A549 (cell line): ENCODE measurements at regions not wholly inside any gene's neighbourhood (a gene's known extent, or its start where the extent isn't known, plus 50 kb on each side); places are given as distances from the start of the nearest gene placed in this dataset.

Experiments
- ATAC-seq, 2 experiments: fragments of 200-7000 bp in 1 of 2; fragments of >200 bp in 1 of 2; cut with Nextera tagmentation in 1 of 2; cut with Tn5 transposase in 1 of 2; 3 replicates each; pipeline versions ENCODE4 v1.8.0 to v1.9.1; 2018 to 2020; ENCODE audit warnings: mild to moderate bottlenecking in 1 of 2, moderate library complexity in 1 of 2
- CTCF ChIA-PET: fragments of 300-600 bp; sonication (Branson Sonifier 250); formaldehyde crosslinking; extraction: SDS; loops from one replicate; lab custom pipeline; 2021; ENCODE audit warnings: antibody characterized with exemption, inconsistent platforms; lab: Yijun Ruan, JAX
- POLR2A ChIA-PET: fragments of 350-600 bp; formaldehyde crosslinking; extraction: SDS; loops from one replicate; lab custom pipeline; 2021; ENCODE audit warnings: antibody characterized with exemption, inconsistent platforms; lab: Yijun Ruan, JAX
- DNase-seq, 2 experiments: peaks; one replicate each; pipeline versions ENCODE4 v3.0.0 to v3.0.0-alpha.2; 2011 to 2016; ENCODE audit warnings: low read depth in 1 of 2, low spot score in 1 of 2
- FAIRE-seq: peaks from 2 replicates; lab custom pipeline; 2011; peaks lifted over from hg19 to GRCh38; lab: Jason Lieb, UNC
- H3K27ac ChIP-seq, 2 experiments: fragments of >200 bp; sonication (Bioruptor Twin); formaldehyde crosslinking; 3 replicates each; pipeline ENCODE4 v1.5.1; 2016 to 2017
- H3K4me1 ChIP-seq: fragments of >200 bp; sonication (Bioruptor Twin); formaldehyde crosslinking; 3 replicates; pipeline ENCODE4 v1.6.1; 2016
- H3K4me2 ChIP-seq: fragments of >200 bp; sonication (Bioruptor Twin); formaldehyde crosslinking; 3 replicates; pipeline ENCODE4 v1.6.1; 2016
- H3K4me3 ChIP-seq: fragments of >200 bp; sonication (Bioruptor Twin); formaldehyde crosslinking; 3 replicates; pipeline ENCODE4 v1.5.1; 2016
- H3K9me3 ChIP-seq: fragments of >200 bp; sonication (Bioruptor Twin); formaldehyde crosslinking; 3 replicates; pipeline ENCODE4 v1.6.1; 2016
- CBX2 ChIP-seq: fragments of 200-600 bp; sonication (generic); IDR thresholded peaks from 2 replicates; pipeline ENCODE4 v1.6.1; 2016; ENCODE audit warnings: low read depth, mild to moderate bottlenecking, borderline replicate concordance
- CHD4 ChIP-seq: fragments of 200-600 bp; sonication (generic); IDR thresholded peaks from 2 replicates; pipeline ENCODE4 v1.6.1; 2016; ENCODE audit warnings: antibody characterized with exemption, mild to moderate bottlenecking, borderline replicate concordance
- EHF ChIP-seq: fragments of 250-450 bp; sonication (Bioruptor Pico); IDR thresholded peaks from 2 replicates; pipeline ENCODE4 v1.5.0; 2020; ENCODE audit warnings: mild to moderate bottlenecking
- GATA3 ChIP-seq: IDR thresholded peaks from 2 replicates; pipeline ENCODE4 v1.6.1; 2012; ENCODE audit warnings: borderline replicate concordance
- HMGXB4 ChIP-seq: fragments of 250-450 bp; sonication (Bioruptor Pico); IDR thresholded peaks from 2 replicates; pipeline ENCODE4 v1.5.0; 2021; ENCODE audit warnings: mild to moderate bottlenecking, moderate library complexity, borderline replicate concordance
- HOXB13 ChIP-seq: fragments of 250-450 bp; sonication (Bioruptor Pico); IDR thresholded peaks from 2 replicates; pipeline ENCODE4 v1.5.0; 2020; ENCODE audit warnings: low read depth, mild to moderate bottlenecking, moderate library complexity
- MAFK ChIP-seq: fragments of 450-650 bp; IDR thresholded peaks from 2 replicates; pipeline ENCODE4 v1.6.1; 2014; ENCODE audit not compliant: partially characterized antibody
- MAX ChIP-seq: IDR thresholded peaks from 2 replicates; pipeline ENCODE4 v1.6.1; 2012
- NR3C1 ChIP-seq: fragments of >200 bp; sonication (Bioruptor Twin); formaldehyde crosslinking; IDR thresholded peaks from 3 replicates; pipeline ENCODE4 v1.6.1; 2017
- PHF8 ChIP-seq: fragments of 200-600 bp; sonication (generic); IDR thresholded peaks from 2 replicates; pipeline ENCODE4 v1.6.1; 2016; ENCODE audit warnings: low read depth, mild to moderate bottlenecking, antibody characterized with exemption, moderate library complexity, borderline replicate concordance
- RARB ChIP-seq: fragments of 250-450 bp; sonication (Bioruptor Pico); IDR thresholded peaks from 2 replicates; pipeline ENCODE4 v1.8.0; 2021; ENCODE audit warnings: mild to moderate bottlenecking, moderate library complexity
- REST ChIP-seq: fragments of 200-600 bp; sonication (generic); IDR thresholded peaks from 2 replicates; pipeline ENCODE4 v1.6.1; 2016; ENCODE audit warnings: antibody characterized with exemption, mild to moderate bottlenecking, moderate library complexity
- RFX5 ChIP-seq: fragments of 450-650 bp; IDR thresholded peaks from 2 replicates; pipeline ENCODE4 v1.7.1; 2014; ENCODE audit warnings: antibody characterized with exemption, mild to moderate bottlenecking, moderate library complexity
- USF2 ChIP-seq: fragments of 450-650 bp; IDR thresholded peaks from 2 replicates; pipeline ENCODE4 v1.6.1; 2014; ENCODE audit warnings: antibody characterized with exemption
- WGBS: methylation state at CpG from one replicate; pipeline ENCODE4 v1.1.6; 2017; ENCODE audit errors: missing lambda C conversion rate; 5-methylcytosine and 5-hydroxymethylcytosine counted together
- TF ChIP-seq, protein P1 (sequence below): fragments of >200 bp; sonication (Bioruptor Twin); formaldehyde crosslinking; IDR thresholded peaks from 3 replicates; pipeline ENCODE4 v1.6.1; 2016
- TF ChIP-seq, protein P2 (sequence below): fragments of 150-350 bp; IDR thresholded peaks from 2 replicates; pipeline ENCODE4 v1.6.1; 2014; ENCODE audit warnings: low read depth, mild to moderate bottlenecking, low read length

DNA sequence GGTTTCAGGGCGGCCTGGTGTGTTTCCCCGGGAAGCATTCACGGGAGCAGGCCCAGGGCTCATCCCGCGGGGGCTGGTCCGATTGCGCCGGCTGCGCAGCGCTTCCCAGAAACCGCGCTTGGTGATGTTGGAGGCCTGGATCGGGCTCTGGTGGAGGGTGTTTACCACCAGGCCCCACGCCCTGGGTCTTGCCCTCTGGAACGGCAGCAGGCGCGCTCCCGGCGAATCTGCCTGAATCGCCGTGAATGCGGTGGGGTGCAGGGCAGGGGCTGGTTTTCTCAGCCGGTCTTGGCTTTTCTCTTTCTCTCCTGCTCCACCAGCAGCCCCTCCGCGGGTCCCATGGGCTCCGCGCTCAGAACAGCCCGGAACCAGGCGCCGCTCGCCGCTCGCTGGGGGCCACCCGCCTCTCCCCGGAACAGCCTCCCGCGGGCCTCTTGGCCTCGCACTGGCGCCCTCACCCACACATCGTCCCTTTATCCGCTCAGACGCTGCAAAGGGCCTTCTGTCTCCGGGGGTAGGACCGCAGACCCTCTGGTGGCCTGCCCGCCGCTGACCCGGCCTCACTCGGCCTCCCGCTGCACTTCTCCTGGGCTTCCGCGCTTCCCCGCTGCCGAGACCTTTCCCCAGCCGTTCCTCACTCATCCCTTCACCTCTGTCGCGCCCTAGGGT is 69.4 kb upstream of the GJB6 start:
- Histone ChIP-seq H3K4me3 (no peak overlapping the region), H3K9me3 (no peaks in the 10 kb centered on the region), H3K27ac (no peak overlapping the region), H3K4me1 (no peaks in the 10 kb centered on the region), H3K4me2 (no peak overlapping the region)
- FAIRE-seq (no peak), ATAC-seq (no peak), DNase-seq (no peak)
- ChIA-PET CTCF (no interaction called here), POLR2A (interaction anchor here (0.6 kb wide), 1 partner anchor 189 kb away, joined by 4 read pairs; no protein-coding TSS in a partner anchor)
- 79% methylated on average over 42 of the region's 56 CpGs for WGBS
- TF ChIP-seq, protein P1, sequence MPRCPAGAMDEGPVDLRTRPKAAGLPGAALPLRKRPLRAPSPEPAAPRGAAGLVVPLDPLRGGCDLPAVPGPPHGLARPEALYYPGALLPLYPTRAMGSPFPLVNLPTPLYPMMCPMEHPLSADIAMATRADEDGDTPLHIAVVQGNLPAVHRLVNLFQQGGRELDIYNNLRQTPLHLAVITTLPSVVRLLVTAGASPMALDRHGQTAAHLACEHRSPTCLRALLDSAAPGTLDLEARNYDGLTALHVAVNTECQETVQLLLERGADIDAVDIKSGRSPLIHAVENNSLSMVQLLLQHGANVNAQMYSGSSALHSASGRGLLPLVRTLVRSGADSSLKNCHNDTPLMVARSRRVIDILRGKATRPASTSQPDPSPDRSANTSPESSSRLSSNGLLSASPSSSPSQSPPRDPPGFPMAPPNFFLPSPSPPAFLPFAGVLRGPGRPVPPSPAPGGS = no peak
- TF ChIP-seq EHF (CRISPR knock-in tag) = no peak
- TF ChIP-seq REST = no peak
- TF ChIP-seq, protein P2, sequence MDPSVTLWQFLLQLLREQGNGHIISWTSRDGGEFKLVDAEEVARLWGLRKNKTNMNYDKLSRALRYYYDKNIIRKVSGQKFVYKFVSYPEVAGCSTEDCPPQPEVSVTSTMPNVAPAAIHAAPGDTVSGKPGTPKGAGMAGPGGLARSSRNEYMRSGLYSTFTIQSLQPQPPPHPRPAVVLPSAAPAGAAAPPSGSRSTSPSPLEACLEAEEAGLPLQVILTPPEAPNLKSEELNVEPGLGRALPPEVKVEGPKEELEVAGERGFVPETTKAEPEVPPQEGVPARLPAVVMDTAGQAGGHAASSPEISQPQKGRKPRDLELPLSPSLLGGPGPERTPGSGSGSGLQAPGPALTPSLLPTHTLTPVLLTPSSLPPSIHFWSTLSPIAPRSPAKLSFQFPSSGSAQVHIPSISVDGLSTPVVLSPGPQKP = no peak
- TF ChIP-seq RARB (CRISPR knock-in tag) = no peak

GRCh38 chr13:20301015-20301402 is 68.9 kb upstream of the GJB6 start:
- H3K27ac ChIP-seq = no peak overlapping the region
- H3K9me3 ChIP-seq = no peaks in the 10 kb centered on the region
- TF ChIP-seq MAFK = no peak
- TF ChIP-seq USF2 = no peak
- TF ChIP-seq PHF8 = no peak
- no peak for TF ChIP-seq HOXB13 (CRISPR knock-in tag)
- no peak for TF ChIP-seq MAX
- no peak for TF ChIP-seq NR3C1
- TF ChIP-seq, protein P2 = no peak
- TF ChIP-seq CHD4 = no peak
- no peak for TF ChIP-seq RARB (CRISPR knock-in tag)
- no peak for TF ChIP-seq GATA3
- no peak for TF ChIP-seq RFX5
- no peak for TF ChIP-seq HMGXB4 (CRISPR knock-in tag)
- TF ChIP-seq CBX2 = no peak
- TF ChIP-seq, all 56 proteins: peak for 0
- no peak for FAIRE-seq
- WGBS = 45% methylated on average over 7 of the region's 7 CpGs
- H3K4me3 ChIP-seq = no peak overlapping the region
- H3K4me2 ChIP-seq = no peak overlapping the region
- ATAC-seq = no peak
- POLR2A ChIA-PET = interaction anchor here (0.6 kb wide), 1 partner anchor 190 kb away, joined by 4 read pairs; no protein-coding TSS in a partner anchor
- H3K4me1 ChIP-seq = no peaks in the 10 kb centered on the region
- CTCF ChIA-PET = no interaction called here
- DNase-seq = no peak
